A673 (cell line): ENCODE measurements at regions not wholly inside any gene's neighbourhood (a gene's known extent, or its start where the extent isn't known, plus 50 kb on each side); places are given as distances from the start of the nearest gene placed in this dataset.

Experiments used
- BruUV-seq: library from RNA; stranded (reverse); fragments of 400-500 nt; replicated peaks from 2 replicates; lab custom pipeline; 2021; lab: Mats Ljungman, UMichigan
- CTCF ChIA-PET: fragments of 300-600 bp; sonication (Branson Sonifier 250); formaldehyde crosslinking; loops from one replicate; lab custom pipeline; 2022; ENCODE audit warnings: antibody characterized with exemption; lab: Charles Lee
- POLR2A ChIA-PET: fragments of 300-600 bp; sonication (Branson Sonifier 250); formaldehyde crosslinking; loops from one replicate; lab custom pipeline; 2022; ENCODE audit warnings: antibody characterized with exemption; ENCODE audit not compliant: low non-redundant PET; lab: Charles Lee
- DNase-seq: peaks from one replicate; pipeline ENCODE4 v3.0.0-alpha.2; 2015; ENCODE audit warnings: low spot score
- H3K27ac ChIP-seq: fragments of 200-600 bp; sonication (generic); 2 replicates; pipeline ENCODE4 v1.5.1; 2016; ENCODE audit warnings: mixed run types, low read depth, mild to moderate bottlenecking, mixed read lengths, antibody characterized with exemption, low read length; ENCODE audit not compliant: poor library complexity, severe bottlenecking
- H3K27me3 ChIP-seq: fragments of 200-600 bp; sonication (generic); replicated peaks from 2 replicates; pipeline ENCODE4 v1.6.1; 2017; ENCODE audit warnings: mixed run types, low read depth, mild to moderate bottlenecking, mixed read lengths, antibody characterized with exemption, low read length; ENCODE audit not compliant: insufficient read depth, poor library complexity
- H3K36me3 ChIP-seq: fragments of 200-600 bp; sonication (generic); 2 replicates; pipeline ENCODE4 v1.6.1; 2016; ENCODE audit warnings: mixed run types, mild to moderate bottlenecking, mixed read lengths, antibody characterized with exemption, low read length; ENCODE audit not compliant: insufficient read depth, poor library complexity, severe bottlenecking
- H3K4me1 ChIP-seq: fragments of 200-600 bp; sonication (generic); 2 replicates; pipeline ENCODE4 v1.6.1; 2017; ENCODE audit warnings: mixed run types, mild to moderate bottlenecking, mixed read lengths, antibody characterized with exemption, low read length; ENCODE audit not compliant: insufficient read depth, poor library complexity, severe bottlenecking
- H3K4me3 ChIP-seq: fragments of 200-600 bp; sonication (generic); 2 replicates; pipeline ENCODE4 v1.5.1; 2016; ENCODE audit warnings: low read depth, mixed run types, mild to moderate bottlenecking, mixed read lengths, low read length; ENCODE audit not compliant: poor library complexity, severe bottlenecking
- H3K9me3 ChIP-seq: fragments of 200-600 bp; sonication (generic); 2 replicates; pipeline ENCODE4 v1.6.1; 2016; ENCODE audit warnings: mixed run types, low read depth, mild to moderate bottlenecking, mixed read lengths, antibody characterized with exemption, low read length; ENCODE audit not compliant: poor library complexity, severe bottlenecking
- EZH2 ChIP-seq: fragments of 200-600 bp; sonication (generic); IDR thresholded peaks from 2 replicates; pipeline ENCODE4 v1.6.1; 2017; ENCODE audit warnings: borderline replicate concordance, low read depth, mild to moderate bottlenecking, mixed read lengths, antibody characterized with exemption, low read length; ENCODE audit not compliant: poor library complexity, severe bottlenecking
- intact Hi-C: fragments of 100-400 bp; cut with micrococcal nuclease; formaldehyde crosslinking; loops from one replicate; pipeline ENCODE4 v1.10.0; 2022; ENCODE audit not compliant: unreplicated experiment
- TF ChIP-seq, protein P1 (sequence below): fragments of 300-800, 200-600 bp; sonication (generic); conservative IDR thresholded peaks from 2 replicates; pipeline ENCODE4 v1.5.1; 2017; ENCODE audit warnings: low read depth, mild to moderate bottlenecking, antibody characterized with exemption, low read length, moderate library complexity, mixed read lengths

DNA sequence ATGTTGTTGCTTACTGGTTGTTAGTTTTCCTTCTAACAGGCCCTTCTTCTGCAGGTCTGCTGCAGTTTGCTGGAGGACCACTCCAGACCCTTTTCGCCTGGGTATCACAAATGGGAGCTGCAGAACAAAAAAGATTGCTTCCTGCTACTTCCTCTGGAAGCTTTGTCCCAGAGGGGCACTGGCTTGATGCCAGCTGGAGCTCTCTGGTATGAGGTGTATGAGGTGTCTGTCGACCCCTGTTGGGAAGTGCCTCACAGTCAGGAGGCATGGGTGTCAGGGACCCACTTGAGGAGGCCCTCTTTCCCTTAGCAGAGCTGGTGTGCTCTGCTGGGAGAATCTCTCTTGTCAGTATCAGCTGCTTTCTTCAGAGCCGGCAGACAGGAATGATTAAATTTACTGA lies 127.4 kb upstream of the EDA2R start:
- BruUV-seq = no TSS peak
- CTCF ChIA-PET = no interaction called here

DNA sequence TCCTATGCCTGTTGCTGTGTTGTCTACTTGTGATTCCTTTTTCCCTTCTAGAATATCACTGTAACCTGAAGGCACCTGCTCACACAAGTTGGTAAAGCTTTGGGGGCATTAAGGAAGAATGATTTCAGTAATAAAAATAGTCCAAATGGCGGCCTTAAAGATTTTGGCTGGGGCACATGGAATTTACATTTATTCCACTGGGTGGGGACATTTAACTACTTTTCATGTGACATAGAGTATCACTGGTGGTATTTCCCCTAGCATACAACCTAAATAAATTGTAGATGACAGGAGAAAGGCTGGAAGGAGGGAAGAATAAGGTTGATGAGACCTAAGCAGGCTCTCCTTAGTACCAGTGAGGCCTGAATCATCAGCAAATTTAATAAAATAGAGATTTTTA lies 121.8 kb upstream of the EDA2R start:
- peak; percentile 5 for DNase-seq
- ChIA-PET POLR2A (no interaction called here), CTCF (no interaction called here)
- H3K9me3 ChIP-seq = no peaks in the 10 kb centered on the region
- TF ChIP-seq EZH2 = no peak
- TF ChIP-seq, protein P1, sequence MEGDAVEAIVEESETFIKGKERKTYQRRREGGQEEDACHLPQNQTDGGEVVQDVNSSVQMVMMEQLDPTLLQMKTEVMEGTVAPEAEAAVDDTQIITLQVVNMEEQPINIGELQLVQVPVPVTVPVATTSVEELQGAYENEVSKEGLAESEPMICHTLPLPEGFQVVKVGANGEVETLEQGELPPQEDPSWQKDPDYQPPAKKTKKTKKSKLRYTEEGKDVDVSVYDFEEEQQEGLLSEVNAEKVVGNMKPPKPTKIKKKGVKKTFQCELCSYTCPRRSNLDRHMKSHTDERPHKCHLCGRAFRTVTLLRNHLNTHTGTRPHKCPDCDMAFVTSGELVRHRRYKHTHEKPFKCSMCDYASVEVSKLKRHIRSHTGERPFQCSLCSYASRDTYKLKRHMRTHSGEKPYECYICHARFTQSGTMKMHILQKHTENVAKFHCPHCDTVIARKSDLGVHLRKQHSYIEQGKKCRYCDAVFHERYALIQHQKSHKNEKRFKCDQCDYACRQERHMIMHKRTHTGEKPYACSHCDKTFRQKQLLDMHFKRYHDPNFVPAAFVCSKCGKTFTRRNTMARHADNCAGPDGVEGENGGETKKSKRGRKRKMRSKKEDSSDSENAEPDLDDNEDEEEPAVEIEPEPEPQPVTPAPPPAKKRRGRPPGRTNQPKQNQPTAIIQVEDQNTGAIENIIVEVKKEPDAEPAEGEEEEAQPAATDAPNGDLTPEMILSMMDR = peak; percentile 23; the same call in 1 of the 2 replicates
- BruUV-seq = no TSS peak
- H3K36me3 ChIP-seq = no peaks in the 10 kb centered on the region
- no peak overlapping the region for H3K27ac ChIP-seq
- intact Hi-C loops = no loop called here
- no peaks in the 10 kb centered on the region for H3K27me3 ChIP-seq
- no peaks in the 10 kb centered on the region for H3K4me1 ChIP-seq
- H3K4me3 ChIP-seq = no peak overlapping the region

More for the DNA sequence above, 127.4 kb upstream of the EDA2R start:
- intact Hi-C loops = no loop called here
- H3K36me3 ChIP-seq = no peaks in the 10 kb centered on the region
- no peak overlapping the region for H3K27ac ChIP-seq
- TF ChIP-seq, protein P1 = no peak
- no peak for TF ChIP-seq EZH2
- H3K4me3 ChIP-seq = no peak overlapping the region
- H3K27me3 ChIP-seq = no peaks in the 10 kb centered on the region
- no peaks in the 10 kb centered on the region for H3K4me1 ChIP-seq
- no peaks in the 10 kb centered on the region for H3K9me3 ChIP-seq
- POLR2A ChIA-PET = no interaction called here
- no peak for DNase-seq

DNA sequence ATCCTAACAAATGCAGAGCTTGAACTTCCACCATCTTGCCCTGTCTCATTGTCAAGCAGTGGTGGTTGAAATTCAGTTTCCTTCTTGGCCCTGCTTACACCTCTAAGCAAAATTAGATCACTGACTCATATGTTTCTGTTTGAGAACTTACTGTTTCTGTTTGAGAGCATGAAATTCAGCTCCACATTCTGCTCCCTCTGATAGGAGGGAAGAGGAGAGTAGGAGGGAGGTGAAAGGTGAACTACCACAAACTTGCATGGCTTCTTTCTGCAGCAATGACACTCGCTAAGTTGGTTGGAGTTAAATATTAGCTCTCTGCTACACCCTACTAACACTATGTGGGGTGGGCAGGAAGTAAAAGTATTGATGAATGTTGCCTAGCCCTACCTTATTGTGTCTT lies 117.8 kb upstream of the EDA2R start:
- no TSS peak for BruUV-seq
- no peaks in the 10 kb centered on the region for H3K27me3 ChIP-seq
- H3K36me3 ChIP-seq = no peaks in the 10 kb centered on the region
- H3K9me3 ChIP-seq = no peaks in the 10 kb centered on the region
- no peak overlapping the region for H3K4me3 ChIP-seq
- no peak for DNase-seq
- ChIA-PET POLR2A (no interaction called here), CTCF (no interaction called here)
- no peak for TF ChIP-seq EZH2
- TF ChIP-seq, protein P1 = no peak
- no peak overlapping the region for H3K27ac ChIP-seq
- no peaks in the 10 kb centered on the region for H3K4me1 ChIP-seq
- intact Hi-C loops = no loop called here
